Activated naive CD8-positive, alpha-beta T cell treated with anti-CD3 and anti-CD28 coated beads for 36 hours (primary cell): ENCODE measurements at regions not wholly inside any gene's neighbourhood (a gene's known extent, or its start where the extent isn't known, plus 50 kb on each side); places are given as distances from the start of the nearest gene placed in this dataset.

Experiments
- DNase-seq: peaks from one replicate; pipeline ENCODE4 v3.0.0; 2021
- H3K27ac Mint-ChIP-seq: one replicate; pipeline ENCODE4 v1.8.0; 2022; ENCODE audit warnings: mild to moderate bottlenecking, moderate library complexity, mixed read lengths
- H3K27me3 Mint-ChIP-seq: one replicate; pipeline ENCODE4 v1.8.0; 2022; ENCODE audit warnings: mild to moderate bottlenecking, mixed read lengths
- H3K36me3 Mint-ChIP-seq: one replicate; pipeline ENCODE4 v1.8.0; 2021; ENCODE audit warnings: mild to moderate bottlenecking, mixed read lengths
- H3K4me1 Mint-ChIP-seq: one replicate; pipeline ENCODE4 v1.8.0; 2021; ENCODE audit warnings: mixed read lengths
- H3K4me3 Mint-ChIP-seq: one replicate; pipeline ENCODE4 v1.8.0; 2022; ENCODE audit warnings: mild to moderate bottlenecking, moderate library complexity, mixed read lengths
- H3K9me3 Mint-ChIP-seq: one replicate; pipeline ENCODE4 v1.8.0; 2022; ENCODE audit warnings: mixed read lengths

DNA sequence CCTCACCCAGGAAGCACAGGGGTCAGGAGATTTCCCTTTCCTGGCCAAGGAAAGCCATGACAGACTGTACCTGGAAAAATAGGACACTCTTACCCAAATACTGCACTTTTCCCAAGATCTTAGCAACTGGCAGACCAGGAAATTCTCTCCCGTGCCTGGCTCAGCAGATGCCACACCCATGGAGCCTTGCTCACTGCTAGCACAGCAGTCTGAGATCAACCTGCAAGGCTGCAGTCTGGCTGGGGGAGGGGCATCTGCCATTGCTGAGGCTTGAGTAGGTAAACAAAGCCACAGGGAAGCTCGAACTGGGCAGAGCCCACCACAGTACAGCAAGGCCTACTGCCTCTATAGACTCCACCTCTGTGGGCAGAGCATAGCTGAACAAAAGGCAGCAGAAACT lies 567.3 kb upstream of the LMCD1 start:
- Mint-ChIP-seq H3K27me3 (peaks cover 3% of the 10 kb centered on the region), H3K4me1 (peaks cover 3% of the 10 kb centered on the region), H3K27ac (no peak overlapping the region), H3K4me3 (no peak overlapping the region), H3K9me3 (peaks cover 21% of the 10 kb centered on the region), H3K36me3 (peaks cover 2% of the 10 kb centered on the region)
- DNase-seq = no peak

DNA sequence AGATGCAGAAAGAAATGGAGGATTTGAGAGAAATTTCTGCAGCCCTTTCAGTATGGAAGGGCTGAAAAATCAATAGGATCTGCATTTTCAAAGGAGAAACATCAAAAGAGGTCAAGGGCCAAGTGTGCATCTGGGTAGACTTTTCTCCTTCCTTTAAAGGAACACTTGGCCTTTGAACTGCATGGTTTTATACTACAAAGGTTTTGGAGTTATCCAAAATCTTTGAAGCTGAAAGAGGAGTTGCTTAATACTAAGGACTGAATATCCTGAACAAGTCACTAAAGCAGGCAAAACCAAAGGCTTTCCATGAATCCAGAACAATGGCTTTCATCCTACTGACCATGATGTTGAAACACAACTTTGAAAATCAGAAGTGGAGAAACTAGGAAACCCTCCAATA lies 553.7 kb upstream of the LMCD1 start:
- Mint-ChIP-seq H3K4me3 (no peak overlapping the region), H3K4me1 (no peaks in the 10 kb centered on the region), H3K9me3 (no peaks in the 10 kb centered on the region), H3K27ac (no peak overlapping the region), H3K27me3 (no peaks in the 10 kb centered on the region), H3K36me3 (no peaks in the 10 kb centered on the region)
- no peak for DNase-seq

DNA sequence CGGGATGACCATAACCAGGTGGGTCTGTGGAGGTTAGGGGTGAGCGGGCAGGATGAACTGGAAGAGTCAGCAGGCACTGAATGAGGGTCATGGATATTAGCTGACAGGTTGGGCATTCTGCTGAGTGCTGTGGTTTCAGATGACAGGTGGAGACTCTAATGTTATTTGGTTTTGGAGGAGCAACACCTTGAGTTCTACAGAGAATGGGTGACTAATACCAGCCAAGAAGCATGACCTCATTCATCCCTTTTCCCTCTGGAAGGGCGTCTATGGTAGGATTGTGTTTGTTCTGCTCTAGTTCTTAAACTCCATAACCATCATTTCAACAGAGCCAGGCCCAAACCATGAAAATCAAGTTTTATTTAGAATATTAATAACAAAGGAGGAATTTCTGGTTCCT lies 550.7 kb upstream of the LMCD1 start:
- no peak overlapping the region for H3K27ac Mint-ChIP-seq
- H3K4me3 Mint-ChIP-seq = no peak overlapping the region
- H3K27me3 Mint-ChIP-seq = no peaks in the 10 kb centered on the region
- no peaks in the 10 kb centered on the region for H3K9me3 Mint-ChIP-seq
- DNase-seq = no peak
- no peaks in the 10 kb centered on the region for H3K36me3 Mint-ChIP-seq
- no peaks in the 10 kb centered on the region for H3K4me1 Mint-ChIP-seq

DNA sequence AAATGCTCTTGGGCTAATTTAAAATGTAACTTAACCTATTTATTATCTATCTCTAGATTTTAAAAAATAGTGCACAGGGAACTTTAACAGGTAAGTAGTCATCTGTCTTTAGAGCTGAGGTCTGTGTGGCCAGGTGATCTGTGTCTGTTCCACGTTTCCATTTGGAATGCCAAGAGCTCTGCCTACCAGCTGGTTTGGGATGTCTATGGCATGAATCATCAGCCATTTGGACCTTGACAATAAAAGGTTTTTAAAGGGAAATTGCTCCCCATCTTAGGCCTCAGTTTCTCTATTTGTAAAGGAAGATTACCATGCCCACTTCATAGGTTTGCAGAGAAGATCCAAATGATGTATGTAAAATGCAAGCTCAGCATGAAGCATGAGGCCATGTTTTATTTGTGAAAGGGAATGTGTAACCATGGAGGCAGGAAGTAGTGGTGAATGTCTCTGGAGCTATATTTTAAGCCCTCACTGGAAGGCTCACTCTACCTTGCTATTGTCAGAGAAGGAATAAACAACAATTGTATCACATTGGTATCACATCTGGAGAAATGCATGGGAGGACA lies 548.1 kb upstream of the LMCD1 start:
- H3K27ac Mint-ChIP-seq = no peak overlapping the region
- H3K36me3 Mint-ChIP-seq = no peaks in the 10 kb centered on the region
- H3K9me3 Mint-ChIP-seq = no peaks in the 10 kb centered on the region
- no peak overlapping the region for H3K4me3 Mint-ChIP-seq
- no peak for DNase-seq
- no peaks in the 10 kb centered on the region for H3K4me1 Mint-ChIP-seq
- H3K27me3 Mint-ChIP-seq = no peaks in the 10 kb centered on the region

DNA sequence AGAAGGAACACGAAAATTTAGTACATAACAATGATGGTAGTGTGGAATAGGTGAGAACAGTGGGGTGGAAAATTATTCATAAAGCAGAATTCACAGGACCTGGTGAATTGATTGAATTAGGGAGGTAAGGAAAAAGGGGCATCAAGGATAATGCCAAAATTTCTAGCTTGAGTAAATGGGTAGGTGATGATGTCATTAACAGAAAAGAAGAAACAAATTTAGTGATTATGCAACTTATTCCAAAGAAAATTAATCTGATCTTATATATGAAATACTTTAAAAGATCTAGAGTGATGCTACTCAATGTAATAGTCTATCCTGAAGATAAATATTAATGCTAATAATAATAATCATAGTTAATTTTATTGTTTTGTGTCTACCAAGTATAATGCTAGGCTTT lies 544.6 kb upstream of the LMCD1 start:
- Mint-ChIP-seq H3K36me3 (no peaks in the 10 kb centered on the region), H3K27ac (no peak overlapping the region), H3K9me3 (no peaks in the 10 kb centered on the region), H3K27me3 (no peaks in the 10 kb centered on the region), H3K4me3 (no peak overlapping the region), H3K4me1 (no peaks in the 10 kb centered on the region)
- no peak for DNase-seq

DNA sequence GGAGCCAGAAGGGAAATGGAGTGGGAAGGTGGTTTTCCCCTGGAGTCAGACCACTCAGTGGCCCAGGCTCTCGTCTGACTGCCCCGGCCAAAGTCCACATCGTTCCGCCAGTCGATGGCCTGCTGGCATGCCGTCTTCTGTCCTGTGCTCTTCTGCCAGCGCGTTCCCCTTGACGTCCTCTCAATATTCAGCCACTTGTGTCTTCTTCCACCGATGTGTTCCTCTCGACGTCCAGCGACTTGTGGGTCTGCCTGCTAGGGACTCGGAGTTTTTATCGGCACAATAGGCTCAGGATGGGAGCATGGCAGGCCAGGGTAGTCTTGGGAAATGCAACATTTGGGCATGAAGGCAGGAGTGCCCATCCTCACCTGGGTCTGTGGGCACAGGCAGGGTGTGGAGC lies 542.5 kb upstream of the LMCD1 start:
- DNase-seq = no peak
- H3K36me3 Mint-ChIP-seq = no peaks in the 10 kb centered on the region
- no peak overlapping the region for H3K4me3 Mint-ChIP-seq
- H3K4me1 Mint-ChIP-seq = no peaks in the 10 kb centered on the region
- no peak overlapping the region for H3K27ac Mint-ChIP-seq
- H3K9me3 Mint-ChIP-seq = no peaks in the 10 kb centered on the region
- no peaks in the 10 kb centered on the region for H3K27me3 Mint-ChIP-seq

DNA sequence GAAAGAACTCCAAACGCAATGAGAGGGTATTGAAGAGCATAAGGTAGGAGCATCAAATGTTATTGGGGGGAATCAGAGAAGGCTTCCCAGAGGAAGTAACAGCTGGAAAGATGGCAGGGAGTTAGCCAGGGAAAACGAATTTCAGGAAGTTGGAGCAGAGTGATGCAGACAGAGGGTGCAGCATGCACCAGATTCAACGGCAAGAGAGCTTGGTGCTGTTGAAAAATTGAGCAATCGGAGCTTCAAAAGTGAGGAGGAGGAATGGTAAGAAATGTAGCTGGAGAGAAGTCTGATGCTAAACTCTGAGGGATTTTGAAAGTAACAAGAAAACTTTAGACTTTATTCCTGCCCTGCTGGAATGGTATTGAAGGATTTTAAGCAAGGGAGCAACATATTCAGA lies 541.0 kb upstream of the LMCD1 start:
- H3K4me3 Mint-ChIP-seq = no peak overlapping the region
- H3K36me3 Mint-ChIP-seq = no peaks in the 10 kb centered on the region
- DNase-seq = no peak
- H3K27me3 Mint-ChIP-seq = no peaks in the 10 kb centered on the region
- no peaks in the 10 kb centered on the region for H3K9me3 Mint-ChIP-seq
- H3K27ac Mint-ChIP-seq = no peak overlapping the region
- no peaks in the 10 kb centered on the region for H3K4me1 Mint-ChIP-seq

DNA sequence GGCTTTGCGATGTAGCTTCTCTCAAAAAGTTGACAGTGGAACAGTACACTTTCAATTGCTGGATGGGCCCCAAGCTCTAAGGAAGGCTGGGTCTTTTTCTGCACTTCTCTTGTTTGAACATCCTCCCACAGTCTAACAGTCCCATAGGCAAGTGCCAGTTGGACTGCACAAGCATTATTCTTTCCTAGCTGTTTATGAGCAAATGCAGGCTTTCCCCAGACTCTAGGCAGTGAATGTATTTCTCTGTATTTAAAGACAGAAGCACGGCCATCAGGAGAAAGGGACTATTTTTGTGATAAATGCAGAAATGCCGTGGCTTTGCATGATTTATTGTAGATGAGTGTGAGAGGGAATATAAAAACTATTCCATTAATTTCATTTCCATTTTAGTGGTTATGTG lies 539.3 kb upstream of the LMCD1 start:
- DNase-seq = no peak
- Mint-ChIP-seq H3K27ac (no peak overlapping the region), H3K27me3 (no peaks in the 10 kb centered on the region), H3K36me3 (no peaks in the 10 kb centered on the region), H3K9me3 (no peaks in the 10 kb centered on the region), H3K4me1 (no peaks in the 10 kb centered on the region), H3K4me3 (no peak overlapping the region)

DNA sequence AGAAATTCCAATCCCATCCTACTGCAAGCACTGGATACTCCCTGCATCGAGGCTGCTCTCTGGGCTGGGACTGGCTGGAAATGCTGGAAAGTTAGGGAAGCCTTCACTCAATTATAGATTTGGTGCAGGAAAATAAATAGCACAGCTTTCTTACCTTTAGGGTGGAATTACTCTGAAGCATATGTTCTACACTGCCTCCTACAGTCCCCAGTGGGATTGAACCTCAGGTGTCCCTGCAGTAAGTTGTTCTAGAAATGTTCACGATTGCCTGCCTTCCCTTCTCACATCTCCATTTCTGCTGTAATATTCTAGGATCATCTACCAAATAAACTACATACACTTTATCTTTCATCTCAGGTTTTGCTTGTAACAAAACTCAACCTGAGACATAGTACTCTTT lies 536.7 kb upstream of the LMCD1 start:
- Mint-ChIP-seq H3K9me3 (no peaks in the 10 kb centered on the region), H3K27ac (no peak overlapping the region), H3K36me3 (no peaks in the 10 kb centered on the region), H3K27me3 (peaks cover 5% of the 10 kb centered on the region), H3K4me3 (no peak overlapping the region), H3K4me1 (no peaks in the 10 kb centered on the region)
- DNase-seq = no peak

DNA sequence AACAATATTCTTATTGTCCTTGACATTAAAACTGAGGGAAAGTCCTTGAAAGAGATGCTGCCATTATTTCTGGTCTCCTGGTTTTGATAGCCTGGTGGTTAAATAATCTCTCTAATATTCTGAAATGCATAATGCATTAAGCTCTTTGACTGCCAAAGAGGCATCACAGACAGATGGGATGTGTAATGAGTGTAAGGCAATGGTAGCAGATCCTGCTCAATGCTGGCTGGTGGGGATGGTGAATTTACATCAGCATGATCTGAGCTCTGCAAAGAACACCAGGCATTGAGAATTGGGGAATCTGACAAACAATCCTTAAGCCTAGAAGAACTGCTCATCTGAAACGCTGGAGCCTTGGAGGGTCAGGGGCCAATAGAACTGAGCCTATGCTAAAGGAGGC lies 528.6 kb upstream of the LMCD1 start:
- Mint-ChIP-seq H3K27ac (no peak overlapping the region), H3K4me1 (no peaks in the 10 kb centered on the region), H3K9me3 (no peaks in the 10 kb centered on the region), H3K36me3 (no peaks in the 10 kb centered on the region), H3K4me3 (no peak overlapping the region), H3K27me3 (peaks cover under 1% of the 10 kb centered on the region)
- no peak for DNase-seq

DNA sequence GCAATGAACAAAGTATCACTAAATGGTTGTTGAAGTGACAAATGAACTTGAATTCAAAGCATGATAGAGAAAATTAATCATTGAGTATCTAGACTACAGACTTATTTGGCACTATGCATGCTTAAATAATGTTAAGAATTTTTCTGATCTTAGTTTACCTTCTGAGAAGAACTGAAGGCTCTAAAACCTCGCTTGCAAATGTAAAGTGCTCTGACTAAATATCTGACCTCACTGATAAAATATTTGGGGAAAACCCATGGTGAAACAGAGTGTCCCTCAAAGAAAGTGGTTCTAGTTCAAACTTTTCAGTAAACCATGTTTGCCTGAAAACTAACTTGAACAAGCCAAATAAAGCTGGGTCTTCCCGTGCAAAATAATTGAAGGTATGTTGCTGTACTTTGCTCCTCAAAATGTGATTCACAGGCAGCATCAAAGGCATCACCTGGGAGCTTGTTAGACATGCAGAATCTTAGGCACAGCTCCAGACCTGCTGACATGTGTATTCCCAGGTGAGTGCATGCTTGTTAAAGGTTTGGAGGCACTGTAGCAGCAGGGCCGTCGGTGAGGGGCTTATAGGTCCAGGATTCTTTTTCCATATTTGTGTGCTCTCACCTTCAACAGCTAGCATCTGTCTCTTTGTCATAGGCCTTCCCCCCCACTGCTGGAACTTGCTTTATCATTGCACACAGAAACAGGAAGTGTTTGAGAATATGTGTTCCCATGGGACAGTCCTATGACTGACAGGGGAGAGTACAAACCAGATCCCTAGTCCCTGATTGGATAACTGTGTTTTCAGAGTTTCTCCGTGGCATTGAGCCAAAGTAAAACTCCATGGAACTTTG lies 524.2 kb upstream of the LMCD1 start:
- Mint-ChIP-seq H3K36me3 (no peaks in the 10 kb centered on the region), H3K4me3 (no peak overlapping the region), H3K4me1 (no peaks in the 10 kb centered on the region), H3K9me3 (no peaks in the 10 kb centered on the region), H3K27ac (no peak overlapping the region), H3K27me3 (no peaks in the 10 kb centered on the region)
- DNase-seq = no peak

DNA sequence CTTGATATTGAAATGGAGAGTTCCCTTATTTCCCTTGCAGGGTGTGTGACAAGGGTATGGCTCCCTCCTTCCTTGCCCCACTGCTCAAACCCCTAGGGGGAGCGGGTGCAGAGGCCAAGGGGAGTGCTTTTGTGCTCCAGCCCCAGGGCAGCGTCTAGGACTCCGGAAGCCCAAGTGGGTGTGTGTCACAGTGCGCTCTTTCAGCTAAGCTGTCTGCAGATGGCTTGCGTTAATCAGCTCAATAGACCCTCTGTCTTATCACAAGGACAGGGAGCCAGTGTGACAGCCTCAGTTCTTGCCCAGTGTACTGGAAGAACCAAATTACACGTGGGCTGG lies 523.6 kb upstream of the LMCD1 start:
- DNase-seq = no peak
- Mint-ChIP-seq H3K27ac (no peak overlapping the region), H3K4me3 (no peak overlapping the region), H3K9me3 (no peaks in the 10 kb centered on the region), H3K27me3 (no peaks in the 10 kb centered on the region), H3K36me3 (no peaks in the 10 kb centered on the region), H3K4me1 (no peaks in the 10 kb centered on the region)

DNA sequence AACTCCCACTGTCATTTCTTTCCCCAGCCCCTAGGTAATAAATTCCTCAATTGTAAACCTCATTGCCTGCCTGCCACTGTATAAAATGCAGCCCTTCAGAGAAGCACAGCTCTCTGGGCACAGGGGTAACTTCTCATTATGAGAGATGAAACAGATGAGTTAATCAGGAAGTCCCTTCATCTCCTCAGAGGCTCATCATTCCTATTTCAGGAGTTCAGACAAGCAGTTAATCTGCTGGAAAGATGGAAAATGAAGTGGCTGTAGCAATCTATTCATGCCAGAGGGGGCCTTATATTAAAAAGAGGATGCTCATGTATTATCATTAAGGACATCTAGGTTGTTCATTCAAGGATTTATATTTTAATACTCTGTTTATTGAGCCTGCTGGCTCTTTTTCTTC lies 519.5 kb upstream of the LMCD1 start:
- Mint-ChIP-seq H3K27ac (no peak overlapping the region), H3K4me3 (no peak overlapping the region), H3K4me1 (no peaks in the 10 kb centered on the region)

DNA sequence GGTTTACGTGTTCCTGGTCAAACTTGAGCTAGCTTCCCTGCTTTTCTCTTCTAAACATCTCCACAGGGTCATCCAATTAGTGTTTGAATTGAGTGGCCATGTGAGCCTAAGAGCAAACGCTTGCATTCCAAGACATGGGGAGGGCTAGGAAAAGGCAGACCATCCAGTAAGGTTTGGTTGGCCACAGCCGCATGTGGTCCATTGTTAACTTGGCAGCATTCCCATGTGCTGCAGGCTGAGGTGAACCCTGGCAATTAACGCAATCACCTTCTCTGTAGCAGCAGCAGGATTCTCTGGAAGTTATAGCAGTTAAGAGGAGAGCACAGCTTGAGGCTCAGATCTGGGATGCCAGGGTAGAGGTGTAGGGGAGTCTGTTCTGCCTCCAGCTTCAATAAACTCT lies 502.2 kb upstream of the LMCD1 start:
- Mint-ChIP-seq H3K27ac (no peak overlapping the region), H3K27me3 (no peaks in the 10 kb centered on the region)

More for the DNA sequence above, 519.5 kb upstream of the LMCD1 start:
- no peak for DNase-seq
- no peaks in the 10 kb centered on the region for H3K27me3 Mint-ChIP-seq
- H3K36me3 Mint-ChIP-seq = no peaks in the 10 kb centered on the region
- no peaks in the 10 kb centered on the region for H3K9me3 Mint-ChIP-seq

DNA sequence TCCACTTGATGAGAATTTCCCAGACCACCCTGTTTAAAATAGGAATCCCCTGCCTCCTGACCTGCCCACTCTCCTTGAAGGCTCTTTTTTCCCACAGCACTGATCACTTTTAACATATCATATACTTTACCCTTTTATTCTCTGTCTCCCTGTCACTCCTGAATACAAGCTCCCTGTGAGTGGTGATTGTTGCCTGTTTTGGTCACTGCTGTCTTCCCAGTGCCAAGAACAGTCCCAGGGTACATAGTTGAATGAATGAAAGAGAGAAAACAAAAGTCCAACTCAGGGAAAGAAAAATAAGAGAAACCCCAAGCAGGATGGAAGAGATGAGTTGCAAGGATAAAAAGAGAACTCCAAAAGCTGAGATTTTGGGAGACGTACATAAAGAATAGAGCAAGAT lies 500.3 kb upstream of the LMCD1 start:
- peaks cover 1% of the 10 kb centered on the region for H3K9me3 Mint-ChIP-seq
- H3K27ac Mint-ChIP-seq = no peak overlapping the region
- no peak for DNase-seq
- H3K4me3 Mint-ChIP-seq = no peak overlapping the region
- no peaks in the 10 kb centered on the region for H3K36me3 Mint-ChIP-seq
- H3K27me3 Mint-ChIP-seq = no peaks in the 10 kb centered on the region
- no peaks in the 10 kb centered on the region for H3K4me1 Mint-ChIP-seq

More for the DNA sequence above, 502.2 kb upstream of the LMCD1 start:
- Mint-ChIP-seq H3K4me1 (no peaks in the 10 kb centered on the region), H3K9me3 (peaks cover 1% of the 10 kb centered on the region), H3K36me3 (no peaks in the 10 kb centered on the region), H3K4me3 (no peak overlapping the region)
- DNase-seq = no peak

DNA sequence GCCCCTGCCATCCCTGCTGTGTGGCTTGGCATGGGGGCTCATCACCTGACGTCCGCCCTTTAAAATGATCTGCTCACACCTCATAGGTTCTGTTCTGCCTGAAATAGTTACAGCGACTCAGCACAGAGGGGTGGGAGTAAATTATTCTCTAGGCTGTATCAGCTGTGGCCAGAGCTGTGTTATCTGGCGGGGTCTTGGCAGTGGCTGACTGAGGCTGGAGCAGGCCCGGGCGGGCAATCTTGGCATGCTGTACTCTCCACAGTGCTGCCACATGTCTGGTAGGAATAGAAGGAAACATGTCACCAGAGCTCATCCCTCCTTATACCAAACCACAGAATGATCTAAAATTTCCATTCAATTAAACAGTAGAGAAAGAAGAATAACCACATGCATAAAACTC lies 499.9 kb upstream of the LMCD1 start:
- H3K4me1 Mint-ChIP-seq = no peaks in the 10 kb centered on the region
- H3K36me3 Mint-ChIP-seq = no peaks in the 10 kb centered on the region

More for the DNA sequence above, 499.9 kb upstream of the LMCD1 start:
- peaks cover 1% of the 10 kb centered on the region for H3K9me3 Mint-ChIP-seq
- no peak overlapping the region for H3K27ac Mint-ChIP-seq
- no peak for DNase-seq
- no peak overlapping the region for H3K4me3 Mint-ChIP-seq
- no peaks in the 10 kb centered on the region for H3K27me3 Mint-ChIP-seq
